Lower lobe of right lung (tissue), 2 donors: ENCODE measurements at regions not wholly inside any gene's neighbourhood (a gene's known extent, or its start where the extent isn't known, plus 50 kb on each side); places are given as distances from the start of the nearest gene placed in this dataset.

Experiments
- ATAC-seq, 2 donors: fragments of 200-7000 bp; cut with Tn5 transposase; one replicate each; pipeline ENCODE4 v1.9.1; 2020 to 2022; ENCODE audit warnings: mild to moderate bottlenecking in 2 of 2, moderate library complexity in 2 of 2
- DNase-seq: peaks from one replicate; pipeline ENCODE4 v3.0.0-alpha.2; 2020
- H3K27ac ChIP-seq: fragments of 200-600 bp; one replicate; pipeline ENCODE4 v1.8.0; 2022
- H3K27me3 ChIP-seq: fragments of 200-600 bp; one replicate; pipeline ENCODE4 v1.8.0; 2022; ENCODE audit warnings: low read depth
- H3K36me3 ChIP-seq: fragments of 200-600 bp; one replicate; pipeline ENCODE4 v1.8.0; 2022; ENCODE audit warnings: mild to moderate bottlenecking
- H3K4me1 ChIP-seq: fragments of 200-600 bp; one replicate; pipeline ENCODE4 v1.8.0; 2022
- H3K4me3 ChIP-seq: fragments of 200-600 bp; one replicate; pipeline ENCODE4 v1.8.0; 2022; ENCODE audit warnings: mild to moderate bottlenecking
- H3K9me3 ChIP-seq: fragments of 200-600 bp; one replicate; pipeline ENCODE4 v1.8.0; 2022
- intact Hi-C: fragments of 100-400 bp; cut with DNase I; formaldehyde crosslinking; loops from one replicate; pipeline ENCODE4 v1.11.0; 2022
- TF ChIP-seq, protein P1 (sequence below): fragments of 200-600 bp; IDR thresholded peaks from one replicate; pipeline ENCODE4 v1.8.0; 2022; ENCODE audit warnings: antibody characterized with exemption, mild to moderate bottlenecking
- donor health status: DM: no; HTN: yes; CAD: no; lungs with severe emphysema.

- ATAC-seq = no peak
- no peaks in the 10 kb centered on the region for H3K9me3 ChIP-seq
Observed at GRCh38 chr6:14912226-14912625, 333.6 kb upstream of the JARID2 start.

GRCh38 chr6:14912706-14913105 is 333.2 kb upstream of the JARID2 start:
- intact Hi-C loops = no loop called here
- ATAC-seq (no peak), DNase-seq (no peak)
- Histone ChIP-seq H3K27me3 (no peaks in the 10 kb centered on the region), H3K9me3 (no peaks in the 10 kb centered on the region), H3K36me3 (no peaks in the 10 kb centered on the region), H3K4me1 (peaks cover 16% of the 10 kb centered on the region), H3K27ac (no peak overlapping the region), H3K4me3 (no peak overlapping the region)
- TF ChIP-seq, protein P1, sequence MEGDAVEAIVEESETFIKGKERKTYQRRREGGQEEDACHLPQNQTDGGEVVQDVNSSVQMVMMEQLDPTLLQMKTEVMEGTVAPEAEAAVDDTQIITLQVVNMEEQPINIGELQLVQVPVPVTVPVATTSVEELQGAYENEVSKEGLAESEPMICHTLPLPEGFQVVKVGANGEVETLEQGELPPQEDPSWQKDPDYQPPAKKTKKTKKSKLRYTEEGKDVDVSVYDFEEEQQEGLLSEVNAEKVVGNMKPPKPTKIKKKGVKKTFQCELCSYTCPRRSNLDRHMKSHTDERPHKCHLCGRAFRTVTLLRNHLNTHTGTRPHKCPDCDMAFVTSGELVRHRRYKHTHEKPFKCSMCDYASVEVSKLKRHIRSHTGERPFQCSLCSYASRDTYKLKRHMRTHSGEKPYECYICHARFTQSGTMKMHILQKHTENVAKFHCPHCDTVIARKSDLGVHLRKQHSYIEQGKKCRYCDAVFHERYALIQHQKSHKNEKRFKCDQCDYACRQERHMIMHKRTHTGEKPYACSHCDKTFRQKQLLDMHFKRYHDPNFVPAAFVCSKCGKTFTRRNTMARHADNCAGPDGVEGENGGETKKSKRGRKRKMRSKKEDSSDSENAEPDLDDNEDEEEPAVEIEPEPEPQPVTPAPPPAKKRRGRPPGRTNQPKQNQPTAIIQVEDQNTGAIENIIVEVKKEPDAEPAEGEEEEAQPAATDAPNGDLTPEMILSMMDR = no peak

More at GRCh38 chr6:14912226-14912625, 333.6 kb upstream of the JARID2 start:
- no peak overlapping the region for H3K4me3 ChIP-seq
- H3K36me3 ChIP-seq = no peaks in the 10 kb centered on the region
- H3K27ac ChIP-seq = no peak overlapping the region
- peaks cover 16% of the 10 kb centered on the region for H3K4me1 ChIP-seq
- intact Hi-C loops = no loop called here
- TF ChIP-seq, protein P1 = no peak
- DNase-seq = no peak
- H3K27me3 ChIP-seq = no peaks in the 10 kb centered on the region

- no peak overlapping the region for H3K27ac ChIP-seq
- TF ChIP-seq, protein P1 = no peak
- no peaks in the 10 kb centered on the region for H3K27me3 ChIP-seq
- no peaks in the 10 kb centered on the region for H3K36me3 ChIP-seq
- DNase-seq = no peak
- intact Hi-C loops = no loop called here
- ATAC-seq = no peak
- H3K9me3 ChIP-seq = no peaks in the 10 kb centered on the region
- peaks cover 16% of the 10 kb centered on the region for H3K4me1 ChIP-seq
- H3K4me3 ChIP-seq = no peak overlapping the region
Observed at GRCh38 chr6:14913931-14914330, 331.9 kb upstream of the JARID2 start.

- DNase-seq (no peak), ATAC-seq (no peak)
- Histone ChIP-seq H3K4me1 (peaks cover 18% of the 10 kb centered on the region), H3K27me3 (no peaks in the 10 kb centered on the region), H3K27ac (no peak overlapping the region), H3K9me3 (no peaks in the 10 kb centered on the region), H3K36me3 (no peaks in the 10 kb centered on the region), H3K4me3 (no peak overlapping the region)
- intact Hi-C loops = no loop called here
- TF ChIP-seq, protein P1 = no peak
Observed at GRCh38 chr6:14915888-14916832, 329.7 kb upstream of the JARID2 start.

DNA sequence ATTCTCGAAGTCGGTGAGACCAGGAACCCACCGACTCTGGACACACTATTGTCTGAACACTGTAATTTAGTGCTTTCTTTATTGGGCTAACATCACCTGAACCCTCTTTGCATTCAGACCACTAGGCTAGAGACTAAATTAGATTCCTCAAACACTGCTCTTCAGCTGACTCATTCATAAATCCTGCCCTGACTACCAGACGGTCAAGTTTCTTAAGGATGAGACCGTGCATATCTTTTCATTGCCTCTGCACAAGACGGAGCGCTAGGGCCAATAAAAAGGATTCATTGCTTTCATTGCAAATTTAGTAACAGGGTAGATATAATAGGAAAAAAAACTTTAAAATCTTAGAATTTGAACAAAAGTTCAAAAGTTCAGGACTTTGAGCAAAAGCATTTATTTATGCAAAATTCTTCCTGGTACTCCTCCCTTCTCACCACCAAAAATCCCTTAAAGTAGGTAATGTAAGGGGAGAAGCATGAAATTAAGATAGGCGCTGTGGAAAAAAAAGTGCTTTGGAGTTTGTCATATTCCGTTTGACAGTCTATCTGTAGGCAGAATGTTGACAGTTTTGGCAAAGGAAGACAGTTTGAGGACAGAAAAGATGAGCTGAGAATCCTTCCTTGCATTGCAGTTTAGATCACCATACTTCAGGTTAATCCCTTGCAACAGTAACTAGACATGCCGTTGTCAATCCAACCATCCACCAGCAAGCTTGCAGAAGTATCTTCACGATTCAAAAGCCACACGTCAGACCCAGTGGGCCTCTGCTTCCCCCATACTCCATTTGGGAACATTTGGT is 328.6 kb upstream of the JARID2 start:
- no peak for ATAC-seq
- no peak overlapping the region for H3K27ac ChIP-seq
- no peak overlapping the region for H3K4me3 ChIP-seq
- no peaks in the 10 kb centered on the region for H3K9me3 ChIP-seq
- intact Hi-C loops = no loop called here
- no peak for DNase-seq
- H3K27me3 ChIP-seq = no peaks in the 10 kb centered on the region
- no peaks in the 10 kb centered on the region for H3K36me3 ChIP-seq
- TF ChIP-seq, protein P1 = no peak
- peaks cover 20% of the 10 kb centered on the region for H3K4me1 ChIP-seq
